H1 (cell line): ENCODE measurements at regions not wholly inside any gene's neighbourhood (a gene's known extent, or its start where the extent isn't known, plus 50 kb on each side); places are given as distances from the start of the nearest gene placed in this dataset.

Source experiments
- CTCF ChIA-PET: fragments of 300-600 bp; sonication (Branson Sonifier 250); formaldehyde crosslinking; loops from one replicate; lab custom pipeline; 2021; ENCODE audit not compliant: partially characterized antibody; lab: Charles Lee
- POLR2A ChIA-PET: fragments of 300-600 bp; sonication (Branson Sonifier 250); formaldehyde crosslinking; loops from one replicate; lab custom pipeline; 2021; ENCODE audit warnings: inconsistent platforms; ENCODE audit not compliant: partially characterized antibody; lab: Charles Lee
- DNase-seq, 2 experiments: peaks; one replicate each; pipeline versions ENCODE4 v3.0.0 to v3.0.0-alpha.2; 2010 to 2022; ENCODE audit warnings: low spot score in 2 of 2, low read depth in 1 of 2, mixed read lengths in 1 of 2
- FAIRE-seq: peaks from 2 replicates; lab custom pipeline; 2011; peaks lifted over from hg19 to GRCh38; lab: Jason Lieb, UNC
- H2AFZ ChIP-seq: 2 replicates; pipeline ENCODE4 v1.8.1; 2012; ENCODE audit warnings: low read length, inconsistent platforms
- H2AK5ac ChIP-seq: 2 replicates; pipeline ENCODE4 v1.6.1; 2013; ENCODE audit warnings: low read depth, low read length
- H2BK120ac ChIP-seq: replicated peaks from 2 replicates; pipeline ENCODE3; 2013; ENCODE audit warnings: low read depth, low read length, inconsistent platforms
- H2BK12ac ChIP-seq: 2 replicates; pipeline ENCODE4 v1.6.1; 2013; ENCODE audit warnings: low read depth, low read length
- H2BK15ac ChIP-seq: 2 replicates; pipeline ENCODE4 v1.6.1; 2013; ENCODE audit warnings: low read length
- H2BK20ac ChIP-seq: 2 replicates; pipeline ENCODE4 v1.6.1; 2013; ENCODE audit warnings: low read length
- H2BK5ac ChIP-seq: 2 replicates; pipeline ENCODE4 v1.6.1; 2013; ENCODE audit warnings: low read depth, low read length
- H3K14ac ChIP-seq: 2 replicates; pipeline ENCODE4 v1.6.1; 2013; ENCODE audit warnings: inconsistent platforms; ENCODE audit not compliant: insufficient read length
- H3K18ac ChIP-seq: 2 replicates; pipeline ENCODE4 v1.6.1; 2013; ENCODE audit warnings: low read length; ENCODE audit errors: extremely low read depth
- H3K23ac ChIP-seq: 2 replicates; pipeline ENCODE4 v1.6.1; 2013; ENCODE audit warnings: inconsistent platforms; ENCODE audit not compliant: insufficient read length
- H3K23me2 ChIP-seq: 2 replicates; pipeline ENCODE4 v1.6.1; 2013; ENCODE audit warnings: low read depth, low read length
- H3K27ac ChIP-seq: 2 replicates; pipeline ENCODE4 v1.6.1; 2011; ENCODE audit warnings: low read depth, low read length, inconsistent platforms
- H3K27me3 ChIP-seq, 4 experiments: replicated peaks in 1 of 4; 1 replicate in 1 of 4; 2 replicates in 3 of 4; pipeline versions ENCODE4 v1.6.1 to v1.8.1; 2011 to 2013; ENCODE audit warnings: low read length in 3 of 4, mild to moderate bottlenecking in 3 of 4, inconsistent platforms in 2 of 4, mixed read lengths in 2 of 4, moderate library complexity in 1 of 4; ENCODE audit not compliant: control insufficient read depth in 3 of 4, insufficient read depth in 3 of 4; ENCODE audit errors: extremely low read depth in 1 of 4
- H3K36me3 ChIP-seq, 4 experiments: 2 replicates each; pipeline versions ENCODE4 v1.6.1 to v1.8.1; 2011 to 2013; ENCODE audit warnings: mild to moderate bottlenecking in 4 of 4, low read length in 3 of 4, moderate library complexity in 2 of 4, control low read depth in 1 of 4, inconsistent platforms in 1 of 4; ENCODE audit not compliant: insufficient read depth in 4 of 4, control insufficient read depth in 2 of 4
- H3K4ac ChIP-seq: replicated peaks from 2 replicates; pipeline ENCODE3; 2013; ENCODE audit warnings: low read length, low read depth, mixed read lengths, inconsistent platforms; ENCODE audit not compliant: insufficient read length
- H3K4me1 ChIP-seq, 4 experiments: replicated peaks in 1 of 4; 1 replicate in 1 of 4; 2 replicates in 3 of 4; pipeline versions ENCODE4 v1.6.1 to v1.8.1; 2011 to 2013; ENCODE audit warnings: low read length in 3 of 4, inconsistent platforms in 2 of 4, mixed read lengths in 1 of 4; ENCODE audit not compliant: insufficient read depth in 4 of 4, control insufficient read depth in 3 of 4
- H3K4me2 ChIP-seq, 2 experiments: 2 replicates each; pipeline versions ENCODE4 v1.6.1 to v1.8.1; 2011 to 2013; ENCODE audit warnings: low read depth in 2 of 2, low read length in 2 of 2, control low read depth in 1 of 2, inconsistent platforms in 1 of 2, mild to moderate bottlenecking in 1 of 2; ENCODE audit not compliant: insufficient read depth in 1 of 2
- H3K4me3 ChIP-seq, 4 experiments: fragments of 200-600, 300-600 bp in 1 of 4; sonication (generic), shearing (Covaris generic), sonication (Bioruptor Twin) in 1 of 4; 2 replicates each; pipeline versions ENCODE4 v1.5.1 to v1.8.1; 2011 to 2016; ENCODE audit warnings: low read length in 4 of 4, low read depth in 3 of 4, control low read depth in 2 of 4, inconsistent platforms in 2 of 4, mild to moderate bottlenecking in 2 of 4, mixed read lengths in 1 of 4, moderate library complexity in 1 of 4; ENCODE audit not compliant: insufficient read depth in 2 of 4; ENCODE audit errors: extremely low read depth in 1 of 4
- H3K56ac ChIP-seq: replicated peaks from 2 replicates; pipeline ENCODE3; 2013; ENCODE audit warnings: low read depth, mild to moderate bottlenecking, mixed read lengths, low read length, inconsistent platforms; ENCODE audit not compliant: insufficient read length
- H3K79me1 ChIP-seq: 2 replicates; pipeline ENCODE4 v1.6.1; 2013; ENCODE audit warnings: low read depth, low read length, control low read depth
- H3K79me2 ChIP-seq, 2 experiments: 2 replicates each; pipeline versions ENCODE4 v1.6.1 to v1.8.1; 2012 to 2013; ENCODE audit warnings: low read length in 2 of 2, mild to moderate bottlenecking in 2 of 2, inconsistent platforms in 1 of 2; ENCODE audit not compliant: insufficient read depth in 2 of 2, control insufficient read depth in 1 of 2
- H3K9ac ChIP-seq, 4 experiments: replicated peaks in 1 of 4; 1 replicate in 1 of 4; 2 replicates in 3 of 4; pipeline versions ENCODE4 v1.6.1 to v1.8.1; 2011 to 2013; ENCODE audit warnings: low read depth in 3 of 4, low read length in 3 of 4, control low read depth in 2 of 4, mild to moderate bottlenecking in 2 of 4, moderate library complexity in 2 of 4, inconsistent platforms in 1 of 4; ENCODE audit errors: extremely low read depth in 1 of 4
- H3K9me3 ChIP-seq, 2 experiments: 2 replicates each; pipeline versions ENCODE4 v1.6.1 to v1.8.1; 2012 to 2013; ENCODE audit warnings: mild to moderate bottlenecking in 2 of 2, moderate library complexity in 2 of 2, control low read depth in 1 of 2, inconsistent platforms in 1 of 2, low read depth in 1 of 2, low read length in 1 of 2, mixed read lengths in 1 of 2; ENCODE audit not compliant: insufficient read depth in 2 of 2
- H4K20me1 ChIP-seq, 2 experiments: replicated peaks in 1 of 2; 2 replicates each; pipeline versions ENCODE3 to v1.8.1; 2011 to 2013; ENCODE audit warnings: inconsistent platforms in 2 of 2, low read length in 2 of 2, mild to moderate bottlenecking in 1 of 2; ENCODE audit not compliant: insufficient read depth in 2 of 2, control insufficient read depth in 1 of 2
- H4K5ac ChIP-seq: 2 replicates; pipeline ENCODE4 v1.6.1; 2013; ENCODE audit warnings: low read length, low read depth, mixed read lengths, inconsistent platforms; ENCODE audit not compliant: insufficient read length
- H4K8ac ChIP-seq: 2 replicates; pipeline ENCODE4 v1.8.0; 2013; ENCODE audit warnings: mild to moderate bottlenecking, moderate library complexity, low read length, inconsistent platforms; ENCODE audit not compliant: insufficient read depth; ENCODE audit errors: extremely low read depth
- H4K91ac ChIP-seq: replicated peaks from 2 replicates; pipeline ENCODE3; 2013; ENCODE audit warnings: low read length, mixed read lengths, inconsistent platforms; ENCODE audit not compliant: insufficient read length
- EP300 ChIP-seq, 2 experiments: IDR thresholded peaks; 1 replicate in 1 of 2; 2 replicates in 1 of 2; pipeline ENCODE4 v1.6.1; 2011 to 2012; ENCODE audit warnings: low read depth in 2 of 2, low read length in 2 of 2, mild to moderate bottlenecking in 2 of 2, borderline replicate concordance in 1 of 2, inconsistent platforms in 1 of 2, moderate library complexity in 1 of 2
- GABPA ChIP-seq: IDR thresholded peaks from 2 replicates; pipeline ENCODE4 v1.6.1; 2011; ENCODE audit warnings: mild to moderate bottlenecking, low read length, moderate library complexity, borderline replicate concordance; ENCODE audit not compliant: insufficient read depth
- JUN ChIP-seq: IDR thresholded peaks from 2 replicates; pipeline ENCODE4 v1.6.1; 2011; ENCODE audit warnings: low read depth, mild to moderate bottlenecking, improper control_type of control experiment, low read length
- KDM4A ChIP-seq: IDR thresholded peaks from one replicate; pipeline ENCODE4 v1.7.1; 2012; ENCODE audit warnings: low read depth, mild to moderate bottlenecking, moderate library complexity, low read length, inconsistent platforms; ENCODE audit not compliant: severe bottlenecking
- KDM5A ChIP-seq: fragments of 200-600 bp; IDR thresholded peaks from 2 replicates; pipeline ENCODE4 v1.7.1; 2012; ENCODE audit warnings: mild to moderate bottlenecking, low read length, inconsistent platforms, mixed read lengths
- POLR2AphosphoS5 ChIP-seq: IDR thresholded peaks from 2 replicates; pipeline ENCODE4 v1.6.1; 2011; ENCODE audit warnings: low read depth, low read length
- RXRA ChIP-seq: IDR thresholded peaks from 2 replicates; pipeline ENCODE4 v1.6.1; 2011; ENCODE audit warnings: low read depth, mild to moderate bottlenecking, low read length, moderate library complexity; ENCODE audit not compliant: insufficient read depth
- SIRT6 ChIP-seq: IDR thresholded peaks from one replicate; pipeline ENCODE4 v1.7.1; 2012; ENCODE audit warnings: low read length, inconsistent platforms
- SIX5 ChIP-seq: IDR thresholded peaks from 2 replicates; pipeline ENCODE4 v1.6.1; 2011; ENCODE audit warnings: mild to moderate bottlenecking, low read depth, low read length
- SP2 ChIP-seq: IDR thresholded peaks from 2 replicates; pipeline ENCODE4 v1.6.1; 2012; ENCODE audit warnings: mild to moderate bottlenecking, low read length, inconsistent platforms
- TAF7 ChIP-seq: optimal IDR thresholded peaks from 2 replicates; pipeline ENCODE3; 2011; ENCODE audit warnings: low read depth, mild to moderate bottlenecking, inconsistent platforms, low read length, moderate library complexity, borderline replicate concordance
- TF ChIP-seq, protein P1 (sequence below): IDR thresholded peaks from 2 replicates; pipeline ENCODE4 v1.6.1; 2011; ENCODE audit warnings: low read depth, mild to moderate bottlenecking, low read length; ENCODE audit not compliant: insufficient read depth
- TF ChIP-seq, protein P2 (sequence below): IDR thresholded peaks from 2 replicates; pipeline ENCODE4 v1.6.1; 2011; ENCODE audit warnings: low read length, improper control_type of control experiment

- no peak overlapping the region for H3K4me2 ChIP-seq
- H2BK120ac ChIP-seq: no peak overlapping the region
- DNase-seq (no peak), FAIRE-seq (no peak)
- H3K27ac ChIP-seq: no peak overlapping the region
- H3K4me3 ChIP-seq: no peak overlapping the region
- no peak overlapping the region for H2BK20ac ChIP-seq
- H2BK15ac ChIP-seq: no peak overlapping the region
- H3K4me1 ChIP-seq: peaks cover 0 to 3% (median 0%) of the 10 kb centered on the region in 4 experiments; a peak in 1 of 7 replicates
- no peak overlapping the region for H4K8ac ChIP-seq
- no peak overlapping the region for H3K14ac ChIP-seq
- no peaks in the 10 kb centered on the region for H3K36me3 ChIP-seq
- no peaks in the 10 kb centered on the region for H4K20me1 ChIP-seq
- ChIA-PET CTCF (interaction anchor here (1.6 kb wide), 2 partner anchors 7 to 16 kb away, joined by 3 to 5 read pairs; no protein-coding TSS in a partner anchor), POLR2A (no interaction called here)
- H3K23ac ChIP-seq: no peak overlapping the region
- H3K23me2 ChIP-seq: no peaks in the 10 kb centered on the region; the same call in 1 of the 2 replicates
- no peaks in the 10 kb centered on the region for H3K9me3 ChIP-seq
- no peak overlapping the region for H3K18ac ChIP-seq
- H4K5ac ChIP-seq: no peak overlapping the region
- no peaks in the 10 kb centered on the region for H3K27me3 ChIP-seq
- H3K4ac ChIP-seq: no peak overlapping the region
- H2AFZ ChIP-seq: no peak overlapping the region
- no peak overlapping the region for H2AK5ac ChIP-seq
- H3K79me1 ChIP-seq: no peaks in the 10 kb centered on the region
- H3K56ac ChIP-seq: no peak overlapping the region
- H3K79me2 ChIP-seq: no peaks in the 10 kb centered on the region
- H2BK5ac ChIP-seq: no peak overlapping the region
- no peak overlapping the region for H3K9ac ChIP-seq
- no peak overlapping the region for H2BK12ac ChIP-seq
- H4K91ac ChIP-seq: no peak overlapping the region
- no peak for TF ChIP-seq RXRA
- no peak for TF ChIP-seq TAF7
- no peak for TF ChIP-seq SIRT6
- TF ChIP-seq JUN: no peak
- TF ChIP-seq, protein P1, sequence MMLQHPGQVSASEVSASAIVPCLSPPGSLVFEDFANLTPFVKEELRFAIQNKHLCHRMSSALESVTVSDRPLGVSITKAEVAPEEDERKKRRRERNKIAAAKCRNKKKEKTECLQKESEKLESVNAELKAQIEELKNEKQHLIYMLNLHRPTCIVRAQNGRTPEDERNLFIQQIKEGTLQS: no peak
- TF ChIP-seq POLR2AphosphoS5: no peak
- TF ChIP-seq SIX5: no peak
- TF ChIP-seq, protein P2, sequence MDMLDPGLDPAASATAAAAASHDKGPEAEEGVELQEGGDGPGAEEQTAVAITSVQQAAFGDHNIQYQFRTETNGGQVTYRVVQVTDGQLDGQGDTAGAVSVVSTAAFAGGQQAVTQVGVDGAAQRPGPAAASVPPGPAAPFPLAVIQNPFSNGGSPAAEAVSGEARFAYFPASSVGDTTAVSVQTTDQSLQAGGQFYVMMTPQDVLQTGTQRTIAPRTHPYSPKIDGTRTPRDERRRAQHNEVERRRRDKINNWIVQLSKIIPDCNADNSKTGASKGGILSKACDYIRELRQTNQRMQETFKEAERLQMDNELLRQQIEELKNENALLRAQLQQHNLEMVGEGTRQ: no peak
- no peak for TF ChIP-seq KDM5A
- no peak for TF ChIP-seq EP300 (IDR thresholded peaks at IDR 0.05; ENCODE audit: borderline replicate concordance in 1 of 2, low read depth in 2 of 2, low read length in 2 of 2)
- TF ChIP-seq GABPA: no peak
- no peak for TF ChIP-seq KDM4A
- no peak for TF ChIP-seq SP2
These were observed 450.5 kb upstream of the ACVR2A start for GRCh38 chr2:147394179-147394790.
